Ishikawa (cell line): ENCODE measurements at regions not wholly inside any gene's neighbourhood (a gene's known extent, or its start where the extent isn't known, plus 50 kb on each side); places are given as distances from the start of the nearest gene placed in this dataset.

Experiments
- CEBPB ChIP-seq: IDR thresholded peaks from 2 replicates; pipeline ENCODE4 v1.6.1; 2012
- CREB1 ChIP-seq: IDR thresholded peaks from 2 replicates; pipeline ENCODE4 v1.6.1; 2012; ENCODE audit warnings: low read depth
- EGR1 ChIP-seq: IDR thresholded peaks from 2 replicates; pipeline ENCODE4 v1.6.1; 2012
- EP300 ChIP-seq: IDR thresholded peaks from 2 replicates; pipeline ENCODE4 v1.6.1; 2012; ENCODE audit warnings: borderline replicate concordance
- FOXM1 ChIP-seq: IDR thresholded peaks from 2 replicates; pipeline ENCODE4 v1.6.1; 2012; ENCODE audit warnings: low read depth, borderline replicate concordance
- MAX ChIP-seq: IDR thresholded peaks from 2 replicates; pipeline ENCODE4 v1.6.1; 2012
- NFIC ChIP-seq: IDR thresholded peaks from 2 replicates; pipeline ENCODE4 v1.6.1; 2012
- RAD21 ChIP-seq: IDR thresholded peaks from 2 replicates; pipeline ENCODE4 v1.6.1; 2012; ENCODE audit warnings: low read depth
- REST ChIP-seq: IDR thresholded peaks from 2 replicates; pipeline ENCODE4 v1.6.1; 2012; ENCODE audit warnings: low read depth, mild to moderate bottlenecking
- TAF1 ChIP-seq: IDR thresholded peaks from 2 replicates; pipeline ENCODE4 v1.6.1; 2012; ENCODE audit warnings: low read depth, mild to moderate bottlenecking
- TCF12 ChIP-seq: IDR thresholded peaks from 2 replicates; pipeline ENCODE4 v1.6.1; 2012; ENCODE audit warnings: low read depth
- TEAD4 ChIP-seq: IDR thresholded peaks from 2 replicates; pipeline ENCODE4 v1.6.1; 2012
- USF1 ChIP-seq: IDR thresholded peaks from 2 replicates; pipeline ENCODE4 v1.6.1; 2012
- YY1 ChIP-seq: IDR thresholded peaks from 2 replicates; pipeline ENCODE4 v1.6.1; 2012; ENCODE audit warnings: low read depth
- ZBTB7A ChIP-seq: IDR thresholded peaks from 2 replicates; pipeline ENCODE4 v1.6.1; 2012; ENCODE audit warnings: low read depth

- TF ChIP-seq EP300 (no peak), RAD21 (no peak), YY1 (no peak), USF1 (no peak)
Observed at GRCh38 chr4:13118633-13119032, 365.5 kb downstream of the RAB28 start.

- no peak for TF ChIP-seq RAD21
- no peak for TF ChIP-seq USF1
- no peak for TF ChIP-seq ZBTB7A
- TF ChIP-seq MAX, result no peak
- no peak for TF ChIP-seq EP300
- no peak for TF ChIP-seq EGR1
- TF ChIP-seq TEAD4, result no peak
- no peak for TF ChIP-seq FOXM1
- no peak for TF ChIP-seq TAF1
- no peak for TF ChIP-seq CEBPB
- no peak for TF ChIP-seq TCF12
- no peak for TF ChIP-seq YY1
- no peak for TF ChIP-seq CREB1
- TF ChIP-seq REST, result no peak
- TF ChIP-seq NFIC, result no peak
Observed at GRCh38 chr4:13117185-13117584, 367.0 kb downstream of the RAB28 start.

GRCh38 chr4:13112030-13112429 is 372.1 kb downstream of the RAB28 start:
- TF ChIP-seq NFIC (no peak), YY1 (no peak), REST (no peak), TCF12 (no peak), MAX (no peak), USF1 (no peak), CREB1 (no peak), EGR1 (no peak), ZBTB7A (no peak), EP300 (no peak), CEBPB (no peak), RAD21 (no peak), TEAD4 (no peak), FOXM1 (no peak)

GRCh38 chr4:13109536-13109935 is 374.6 kb downstream of the RAB28 start:
- TF ChIP-seq CEBPB (no peak), EGR1 (no peak), YY1 (no peak), TCF12 (no peak), FOXM1 (no peak), EP300 (no peak), REST (no peak), RAD21 (no peak), MAX (no peak), TAF1 (no peak), NFIC (no peak)
